ENCODE measurements at regions not wholly inside any gene's neighbourhood (a gene's known extent, or its start where the extent isn't known, plus 50 kb on each side); places are given as distances from the start of the nearest gene placed in this dataset.

DNA sequence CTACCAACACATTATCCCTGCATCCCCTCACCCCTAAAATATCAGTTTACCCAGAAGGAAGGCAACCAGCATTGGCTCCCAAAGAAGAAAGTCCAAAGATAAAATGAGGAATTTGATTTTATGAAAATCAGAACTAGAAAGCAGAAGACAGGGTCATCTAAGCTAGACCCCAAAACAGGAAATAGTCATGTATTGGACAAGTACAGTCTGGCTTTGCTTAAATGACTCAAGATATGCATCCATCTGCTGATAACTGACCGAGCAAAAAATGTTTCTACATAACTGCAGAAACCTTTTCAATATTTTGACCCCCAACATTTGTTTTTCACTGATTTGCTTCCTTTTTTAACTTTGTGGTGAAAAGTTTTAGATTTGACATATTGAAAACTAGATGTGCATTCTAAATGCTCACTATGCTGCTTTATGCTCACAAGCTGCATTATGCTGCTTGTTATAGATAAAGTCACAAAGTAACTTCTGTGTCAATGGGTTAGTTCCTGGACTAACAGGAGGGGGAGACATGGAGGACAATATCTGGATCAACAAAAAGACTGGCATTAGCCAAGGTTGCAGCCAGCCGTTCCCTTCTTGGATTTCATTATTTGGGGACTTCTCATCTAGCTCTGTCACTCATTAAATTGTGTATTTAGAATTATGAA, 227.0 kb downstream of the INHBA start:
- in situ Hi-C loops (cut with MboI; ENCODE audit: low sequenced_read_pairs), result no loop called here

DNA sequence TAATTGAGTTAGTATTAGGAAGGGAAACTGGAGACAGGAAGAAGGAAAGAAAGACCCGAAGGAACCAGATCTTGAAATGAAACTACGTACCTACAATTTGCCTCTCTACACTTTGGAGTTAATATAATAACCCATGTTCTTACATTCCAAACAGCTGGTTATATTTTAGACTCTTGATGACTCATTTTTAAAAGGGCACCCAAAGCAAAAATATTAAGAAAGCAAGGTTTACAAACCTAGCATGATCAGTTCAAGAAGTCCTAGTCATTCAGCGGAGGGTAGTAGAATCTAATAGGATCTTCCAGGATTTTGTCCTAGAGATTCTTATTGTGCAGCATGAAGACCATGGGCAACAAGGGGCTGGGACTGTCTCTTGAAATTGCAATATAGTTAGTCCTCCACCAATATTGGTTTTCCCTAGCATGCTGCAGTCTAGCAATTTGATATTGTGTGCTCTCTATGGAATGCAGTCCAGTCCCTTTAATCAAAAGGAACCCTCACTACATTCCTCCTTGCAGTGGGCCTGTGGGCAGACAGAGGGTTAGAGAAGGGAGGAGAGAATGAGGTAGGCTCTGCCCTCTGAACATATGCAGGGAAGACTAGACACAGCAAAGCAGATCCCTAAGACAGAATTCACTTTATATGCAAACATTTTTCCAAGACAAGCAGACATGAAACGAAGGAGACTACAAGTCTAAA, 230.3 kb downstream of the INHBA start:
- in situ Hi-C loops (cut with MboI; ENCODE audit: low sequenced_read_pairs), result no loop called here

DNA sequence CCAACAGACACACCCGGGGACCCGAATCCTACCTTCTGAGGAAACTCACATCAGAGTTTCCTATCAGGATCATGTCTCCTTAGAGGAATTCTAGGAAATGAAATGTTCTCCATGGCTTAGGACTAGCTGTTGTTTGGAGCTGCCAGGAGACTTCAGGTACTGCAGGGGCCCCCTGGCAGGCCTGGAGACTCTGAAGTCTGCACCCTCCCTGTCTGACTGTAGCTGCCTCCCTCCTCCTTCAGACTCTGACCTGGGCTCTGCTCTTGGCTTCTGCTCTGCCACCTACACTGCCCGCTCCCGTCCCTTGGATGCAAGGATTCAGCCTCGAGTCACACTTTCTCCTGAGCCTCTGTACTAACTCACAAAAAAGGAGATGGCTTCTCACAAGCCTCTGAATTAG, 232.8 kb downstream of the INHBA start:
- in situ Hi-C loops (cut with MboI; ENCODE audit: low sequenced_read_pairs), result no loop called here

DNA sequence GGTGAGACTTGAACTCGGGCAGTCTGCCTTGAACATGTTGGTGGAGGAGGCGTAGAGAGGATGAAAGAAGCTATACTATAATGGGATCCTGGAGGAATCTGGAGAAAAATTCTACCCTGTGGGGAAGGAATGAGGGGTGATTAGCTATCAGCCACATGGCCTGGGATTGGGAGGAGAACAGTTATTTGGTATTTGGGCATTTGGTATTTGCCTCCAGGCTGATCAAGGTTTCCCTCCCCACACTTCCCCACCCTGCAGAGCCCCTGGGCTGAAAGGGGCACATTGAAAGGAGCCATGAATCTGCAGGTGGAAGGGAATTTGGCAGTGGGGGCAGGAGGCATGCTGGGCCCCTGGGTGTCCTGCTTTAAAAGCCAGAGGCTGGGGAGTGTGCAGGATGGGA, 235.3 kb downstream of the INHBA start:
- in situ Hi-C loops (cut with MboI; ENCODE audit: low sequenced_read_pairs), result no loop called here

DNA sequence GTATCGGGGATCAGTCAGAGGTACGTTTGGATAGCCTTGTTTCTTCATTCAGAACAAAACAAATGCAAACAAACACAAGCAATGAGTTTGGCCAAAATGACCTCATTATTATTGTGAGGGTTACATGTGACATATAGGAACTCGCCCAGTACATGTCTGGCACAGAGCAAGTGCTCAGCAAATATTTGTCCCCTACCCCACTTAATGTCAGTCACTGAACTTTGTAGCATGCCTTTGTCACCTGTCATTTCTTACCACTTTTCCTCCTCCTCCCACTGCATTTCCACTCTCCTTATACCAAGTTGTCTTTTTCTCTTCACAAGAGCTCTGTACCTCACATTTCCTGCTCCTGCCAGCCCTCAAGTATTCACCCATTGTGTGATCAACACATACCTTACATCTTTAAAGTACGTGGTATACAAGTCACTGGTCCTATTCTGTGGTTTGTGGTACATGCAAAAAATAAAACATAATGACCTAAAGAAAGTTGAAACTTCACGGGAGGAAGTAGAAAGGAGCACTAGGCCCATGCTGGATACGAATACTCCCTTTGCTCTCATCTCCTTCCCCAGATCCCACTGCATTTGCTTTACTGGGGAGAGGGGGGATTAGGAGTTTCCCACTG, 236.0 kb downstream of the INHBA start:
- in situ Hi-C loops (cut with MboI; ENCODE audit: low sequenced_read_pairs), result no loop called here

DNA sequence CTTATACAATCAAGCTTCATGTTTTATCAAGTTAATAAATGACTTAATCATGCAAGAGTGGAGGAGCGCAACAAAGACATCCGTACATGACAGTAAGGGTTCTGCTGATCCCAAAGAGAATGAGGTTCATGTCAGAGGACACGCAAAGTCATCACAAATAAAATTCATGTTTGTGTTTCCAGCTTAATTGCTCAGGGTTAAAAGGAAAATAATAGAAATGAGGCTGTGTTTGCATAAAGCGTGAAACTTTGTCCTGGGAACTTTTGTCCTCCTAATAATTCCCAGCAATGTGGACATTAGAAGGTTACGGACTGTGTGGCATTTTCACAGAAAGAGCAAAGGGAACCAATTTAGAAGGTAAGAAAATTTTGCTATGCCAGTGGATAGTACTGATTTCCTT, 237.3 kb downstream of the INHBA start:
- in situ Hi-C loops (cut with MboI; ENCODE audit: low sequenced_read_pairs), result no loop called here

DNA sequence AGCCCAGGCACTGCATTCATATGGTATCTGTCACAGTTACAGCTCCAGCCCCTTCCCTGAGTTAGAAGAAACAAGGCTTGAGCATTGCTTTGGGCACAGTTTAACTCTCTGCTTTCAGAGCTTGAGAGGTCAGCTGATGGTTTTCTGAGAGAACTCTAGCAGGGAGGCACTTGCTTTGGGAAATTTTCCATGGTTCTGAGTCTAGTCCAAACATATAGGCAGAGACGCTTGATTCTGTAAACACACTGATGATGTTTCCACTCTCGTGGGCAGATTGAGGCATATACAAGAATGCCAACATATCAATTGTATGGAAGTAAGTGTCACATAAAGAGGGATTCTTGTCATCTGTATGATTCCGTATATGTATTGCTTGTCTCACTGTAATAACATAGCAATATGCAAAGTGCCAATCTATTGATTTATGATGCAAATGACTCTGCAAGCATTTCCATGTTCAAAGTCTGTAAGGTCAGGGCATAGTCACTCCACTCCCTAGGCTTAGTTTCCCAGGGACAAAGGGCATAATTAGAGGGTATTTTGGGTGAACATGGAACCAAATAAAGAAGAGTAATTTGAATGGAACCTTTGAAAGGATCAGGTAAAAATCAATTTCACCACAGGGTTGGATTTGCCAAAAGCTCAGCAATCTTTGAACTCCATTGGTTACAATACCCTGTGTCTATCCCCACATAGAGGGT, 239.0 kb downstream of the INHBA start:
- in situ Hi-C loops (cut with MboI; ENCODE audit: low sequenced_read_pairs), result no loop called here

DNA sequence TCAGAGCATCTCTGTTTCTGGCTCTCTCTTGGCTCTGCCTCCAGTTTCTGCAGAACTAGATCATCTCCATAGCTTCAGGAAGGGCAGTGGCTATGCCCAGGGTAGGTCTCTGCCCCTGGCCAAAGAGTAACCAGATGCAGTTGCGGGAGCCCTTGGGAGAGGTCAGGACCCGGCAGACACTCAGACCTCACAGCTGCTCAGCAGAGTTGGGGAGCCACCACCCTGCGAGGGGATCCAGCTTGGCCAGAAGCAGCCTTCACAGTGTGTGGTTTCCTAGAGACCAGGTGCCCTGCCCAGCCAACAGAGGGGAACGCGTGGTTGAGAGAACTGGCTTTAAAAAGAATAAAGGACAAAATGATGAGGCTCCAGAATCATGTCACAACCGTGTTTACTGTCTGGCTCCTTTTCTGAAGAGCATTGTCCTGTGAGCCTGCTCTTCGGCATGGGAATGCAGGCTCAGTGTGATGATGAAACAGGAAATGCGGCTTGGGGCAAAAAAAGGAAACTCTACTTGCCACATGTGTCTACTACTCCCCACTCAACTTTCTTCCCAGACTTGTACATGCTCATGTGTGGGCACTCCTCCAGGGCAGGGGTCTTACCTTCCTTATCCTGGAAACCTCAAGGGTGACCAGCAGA, 243.1 kb downstream of the INHBA start:
- in situ Hi-C loops (cut with MboI; ENCODE audit: low sequenced_read_pairs), result no loop called here

DNA sequence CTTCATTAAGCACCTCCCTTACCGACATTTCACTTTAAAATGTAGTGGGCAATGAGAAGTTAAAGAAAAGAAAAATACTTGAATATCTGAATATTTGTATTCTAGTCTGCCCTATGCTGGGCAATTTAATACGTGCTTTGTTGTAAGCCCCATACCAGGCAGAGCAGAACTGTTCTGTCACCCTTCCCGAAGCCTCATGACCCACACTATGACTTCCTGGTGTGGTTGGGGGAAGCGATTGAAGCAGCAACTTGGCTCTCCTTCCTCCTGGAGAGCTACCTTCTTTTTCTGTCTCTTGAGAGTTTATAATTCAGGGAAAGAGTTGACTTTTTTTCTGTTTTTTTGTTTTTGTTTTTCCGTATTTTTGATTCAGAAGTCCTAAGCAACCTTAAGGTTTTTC, 243.7 kb downstream of the INHBA start:
- in situ Hi-C loops (cut with MboI; ENCODE audit: low sequenced_read_pairs), result no loop called here

DNA sequence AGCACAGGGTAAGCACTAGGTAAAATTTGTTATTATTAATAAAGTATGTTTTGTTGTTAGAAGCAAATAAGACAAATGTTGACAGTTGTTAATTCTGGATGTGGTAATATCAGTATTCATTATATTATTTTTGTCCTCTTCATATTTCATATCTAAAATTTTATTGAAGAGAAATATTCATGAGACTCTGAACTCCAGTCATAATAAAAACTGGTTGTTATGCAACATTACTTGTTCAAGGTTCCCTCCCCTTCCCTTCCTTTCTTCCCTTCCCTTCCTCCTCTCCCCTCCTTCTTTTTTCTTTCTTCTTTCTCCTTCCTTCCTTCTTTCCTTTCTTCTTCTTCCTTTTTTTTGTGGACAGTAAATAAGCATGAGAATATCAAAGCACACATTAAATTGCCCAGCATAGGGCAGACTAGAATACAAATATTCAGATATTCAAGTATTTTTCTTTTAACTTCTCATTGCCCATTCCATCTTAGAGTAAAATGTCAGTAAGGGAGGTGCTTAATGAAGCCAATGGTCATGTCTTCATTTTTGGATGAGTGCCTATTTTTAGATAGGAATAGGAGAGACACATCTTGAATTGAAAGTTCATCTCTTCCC, 245.0 kb downstream of the INHBA start:
- in situ Hi-C loops (cut with MboI; ENCODE audit: low sequenced_read_pairs), result no loop called here

DNA sequence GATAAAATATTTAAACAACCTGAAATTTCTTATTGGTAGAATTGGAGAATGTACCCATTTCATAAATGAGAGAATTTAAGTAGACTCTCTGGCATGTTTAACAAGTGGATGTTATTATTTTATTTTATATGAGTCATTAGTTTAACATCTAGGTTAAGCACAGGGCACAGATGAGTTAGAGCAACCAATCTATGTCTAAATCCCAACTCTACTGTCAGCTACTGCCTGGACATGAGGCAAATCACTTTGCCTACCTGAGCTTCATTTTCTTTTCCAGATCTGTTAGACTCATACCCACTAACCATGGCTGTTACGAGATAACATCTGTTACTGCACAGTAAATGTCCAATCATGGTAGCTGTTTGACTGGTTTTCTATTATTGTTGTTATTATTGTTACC, 251.1 kb downstream of the INHBA start:
- in situ Hi-C loops (cut with MboI; ENCODE audit: low sequenced_read_pairs), result no loop called here

DNA sequence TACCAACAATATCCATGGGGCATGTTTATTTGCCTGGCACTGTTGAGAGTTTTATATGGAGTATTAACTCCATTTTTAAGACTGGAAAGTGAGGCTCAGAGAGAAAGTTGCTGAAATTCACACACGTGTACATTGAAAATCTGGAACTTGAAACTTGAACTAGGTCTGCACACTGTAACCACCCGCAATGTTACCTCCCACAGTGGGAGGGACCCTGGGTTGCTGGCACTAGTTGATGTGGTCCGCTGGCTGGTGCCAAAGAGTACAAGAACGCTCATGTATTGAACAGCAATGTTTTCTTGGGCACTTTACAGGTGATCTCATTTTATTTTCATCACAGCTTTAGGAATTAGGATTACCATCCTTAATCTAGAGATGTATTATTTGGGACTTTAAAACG, 253.2 kb downstream of the INHBA start:
- in situ Hi-C loops (cut with MboI; ENCODE audit: low sequenced_read_pairs), result no loop called here

DNA sequence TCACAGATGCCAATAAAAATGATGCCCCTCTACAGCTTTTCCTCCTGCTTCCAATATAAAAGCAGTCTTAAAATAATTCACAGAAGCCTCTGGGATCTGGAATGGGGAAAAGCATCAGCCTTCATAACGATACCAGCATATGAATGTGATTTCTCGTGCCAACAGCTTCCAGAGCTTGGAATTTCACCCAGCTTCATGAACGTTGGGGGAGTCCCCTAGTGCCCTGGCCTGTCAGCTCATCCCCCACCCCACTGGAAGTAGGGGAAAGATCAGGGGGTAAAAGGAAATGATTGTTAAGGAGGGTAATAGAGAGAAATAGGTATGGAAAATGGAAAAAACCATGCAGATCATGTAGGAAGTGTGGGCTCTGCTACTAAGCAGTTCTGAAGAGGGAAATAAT, 253.6 kb downstream of the INHBA start:
- in situ Hi-C loops (cut with MboI; ENCODE audit: low sequenced_read_pairs), result no loop called here

DNA sequence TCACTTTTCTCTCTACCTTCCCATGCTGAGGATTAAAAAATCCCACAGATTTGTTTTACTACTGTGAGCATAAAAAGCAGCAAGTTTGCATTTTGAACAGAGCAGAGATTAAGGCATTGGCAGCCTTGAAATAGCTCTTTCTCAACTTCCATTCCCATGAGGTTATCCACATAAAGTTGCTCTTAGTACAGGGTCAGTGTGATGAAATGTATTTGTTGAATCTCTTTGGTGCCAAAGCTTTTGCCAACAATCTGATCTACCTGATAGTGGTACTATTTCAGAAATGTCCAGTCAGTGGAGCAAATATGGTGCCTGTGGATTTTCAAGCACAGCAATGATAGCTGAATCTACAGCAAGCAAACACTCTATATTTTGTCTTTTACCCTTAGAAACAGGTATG, 254.8 kb downstream of the INHBA start:
- in situ Hi-C loops (cut with MboI; ENCODE audit: low sequenced_read_pairs), result no loop called here

DNA sequence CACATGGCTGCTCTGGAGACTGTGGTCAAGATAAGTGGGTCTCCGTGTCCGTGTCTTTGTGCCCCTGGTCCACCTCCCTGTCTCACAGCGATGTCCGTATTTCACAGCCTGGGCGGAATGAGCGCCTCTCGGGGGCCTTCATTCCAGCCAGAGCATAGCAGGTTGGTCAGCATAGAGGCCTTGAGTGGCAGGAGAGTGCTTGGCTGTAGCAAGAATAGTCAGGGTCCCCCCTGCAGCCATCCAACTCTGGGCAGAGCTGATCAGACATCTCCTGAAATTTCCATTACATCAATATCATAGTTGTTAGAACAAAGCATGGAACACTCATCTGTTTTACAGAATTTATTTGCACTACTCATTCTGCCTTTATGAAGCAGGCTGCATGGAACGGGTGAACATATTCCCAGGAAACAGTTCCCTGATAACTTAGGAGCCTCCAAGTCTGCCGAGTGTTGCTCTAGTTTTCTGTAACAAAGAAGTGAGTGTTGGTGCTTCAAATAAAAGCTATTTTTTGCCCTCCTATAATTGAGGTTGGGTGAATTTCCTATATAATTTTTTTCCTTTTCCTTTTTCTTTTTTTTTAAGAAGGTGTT, 255.3 kb downstream of the INHBA start:
- in situ Hi-C loops (cut with MboI; ENCODE audit: low sequenced_read_pairs), result no loop called here

DNA sequence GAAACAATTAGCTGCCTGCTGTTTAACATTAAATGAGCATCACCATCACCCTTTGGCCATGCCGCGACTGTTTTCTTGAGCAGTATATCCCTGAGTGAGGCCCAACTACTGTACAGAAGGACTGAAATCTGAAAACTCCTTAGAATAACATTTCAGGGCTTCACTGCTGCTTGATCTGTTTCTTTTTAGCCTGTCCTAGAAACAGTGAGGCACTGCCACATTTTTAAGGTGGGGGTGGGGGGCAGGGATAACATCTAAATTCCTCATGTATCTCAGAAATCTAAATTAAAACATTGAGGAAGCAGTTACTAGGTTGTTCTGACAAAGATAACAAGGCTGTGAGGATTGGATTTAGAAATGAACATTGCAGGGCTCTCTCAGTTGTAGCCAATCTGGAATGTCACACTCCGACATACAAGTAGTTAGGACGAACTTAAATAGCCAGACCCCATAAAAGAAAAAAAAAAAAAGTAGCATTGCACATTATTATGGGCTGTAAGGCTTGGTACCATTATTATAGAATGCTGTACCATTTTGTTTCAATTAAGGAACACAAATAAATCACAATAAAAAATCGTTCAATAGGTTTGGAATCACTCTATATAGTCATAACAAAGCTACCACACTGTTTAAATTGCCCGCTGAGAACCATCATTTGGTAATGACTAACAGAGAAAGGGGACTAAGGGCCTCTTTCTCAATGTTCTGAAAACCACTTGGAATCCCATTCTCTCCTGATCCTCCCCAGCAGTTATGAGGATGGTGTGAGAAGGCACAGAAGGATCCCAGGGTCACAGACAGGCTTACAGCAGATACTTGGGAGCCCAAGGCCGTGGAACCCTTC, 256.1 kb downstream of the INHBA start:
- in situ Hi-C loops (cut with MboI; ENCODE audit: low sequenced_read_pairs), result no loop called here

DNA sequence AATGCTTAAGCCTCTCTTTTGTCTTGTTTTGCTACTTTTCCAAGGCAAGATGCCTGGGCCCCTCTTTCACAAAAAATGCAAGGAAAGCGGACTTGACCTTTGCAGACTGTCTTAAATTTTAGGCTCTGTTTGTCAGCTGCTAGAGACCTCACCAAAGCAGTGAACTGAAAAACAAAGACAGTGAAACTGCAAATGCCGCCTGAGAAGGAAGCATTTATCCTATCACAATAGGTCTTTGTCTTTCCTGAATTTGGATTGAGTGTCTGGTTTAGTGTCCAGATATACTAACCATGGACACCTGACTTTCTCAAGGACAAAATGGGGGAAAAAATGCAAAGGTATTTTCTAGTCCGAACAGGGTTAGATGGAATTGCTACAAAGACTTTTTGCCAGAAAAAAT, 256.9 kb downstream of the INHBA start:
- in situ Hi-C loops (cut with MboI; ENCODE audit: low sequenced_read_pairs), result no loop called here

DNA sequence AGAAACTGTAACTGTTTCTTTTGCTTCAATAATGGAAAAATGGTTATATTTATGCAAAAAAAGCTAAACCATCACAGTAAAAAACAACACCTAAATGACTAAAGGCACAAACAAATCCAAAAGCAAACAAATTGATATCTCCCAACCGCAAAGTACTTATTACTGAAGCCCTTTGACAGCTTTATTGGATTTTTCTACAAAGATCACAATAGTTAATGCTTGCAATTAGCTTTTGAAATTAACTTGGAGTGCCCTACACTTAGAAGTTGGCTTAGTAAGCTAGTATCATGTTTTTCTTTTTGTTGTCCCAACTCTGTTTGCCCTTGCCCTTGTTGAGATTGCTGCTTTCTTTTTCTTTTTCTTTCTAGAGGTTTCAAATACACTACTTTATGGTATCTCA, 257.5 kb downstream of the INHBA start:
- in situ Hi-C loops (cut with MboI; ENCODE audit: low sequenced_read_pairs), result no loop called here

DNA sequence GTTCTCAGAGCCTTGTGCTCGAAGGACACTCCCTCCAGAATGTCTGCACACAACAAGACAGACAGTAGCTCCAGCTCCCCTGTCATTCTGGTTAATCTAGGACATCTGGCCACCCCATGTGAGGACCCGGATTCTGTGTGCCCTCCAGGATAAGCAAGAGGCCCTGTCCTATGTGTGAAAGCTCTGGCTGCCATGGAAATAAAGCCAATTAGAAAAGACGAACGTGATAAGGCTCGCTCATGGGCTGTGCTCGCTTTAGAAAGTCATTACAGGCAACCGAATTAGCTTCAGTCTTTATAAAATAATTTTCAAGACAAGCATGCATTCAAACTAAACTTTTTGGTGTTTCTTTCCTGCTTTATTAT, 263.4 kb downstream of the INHBA start:
- in situ Hi-C loops (cut with MboI; ENCODE audit: low sequenced_read_pairs), result no loop called here

Measured in HL-60/S4 (cell line).